Hepatocyte (in vitro differentiated cells): ENCODE measurements at regions not wholly inside any gene's neighbourhood (a gene's known extent, or its start where the extent isn't known, plus 50 kb on each side); places are given as distances from the start of the nearest gene placed in this dataset.

Experiments
- DNase-seq: peaks from one replicate; pipeline ENCODE4 v3.0.0-alpha.2; 2016; ENCODE audit warnings: low spot score
- H2AFZ ChIP-seq: fragments of 200-600 bp; sonication (generic); 2 replicates; pipeline ENCODE4 v1.6.0; 2016; ENCODE audit warnings: antibody characterized with exemption, mild to moderate bottlenecking
- H3K27ac ChIP-seq: fragments of 200-600 bp; sonication (generic); 2 replicates; pipeline ENCODE4 v1.5.1; 2016; ENCODE audit warnings: mild to moderate bottlenecking
- H3K27me3 ChIP-seq: fragments of 200-600 bp; sonication (generic); 2 replicates; pipeline ENCODE4 v1.6.1; 2016
- H3K36me3 ChIP-seq: fragments of 200-600 bp; sonication (generic); replicated peaks from 2 replicates; pipeline ENCODE4 v1.5.1; 2016; ENCODE audit warnings: low read depth; ENCODE audit not compliant: insufficient read depth
- H3K4me1 ChIP-seq: fragments of 200-600 bp; sonication (generic); 2 replicates; pipeline ENCODE4 v1.5.1; 2016; ENCODE audit warnings: mild to moderate bottlenecking, moderate library complexity; ENCODE audit not compliant: insufficient read depth
- H3K4me2 ChIP-seq: fragments of 200-600 bp; sonication (generic); 2 replicates; pipeline ENCODE4 v1.6.0; 2016
- H3K4me3 ChIP-seq: fragments of 200-600 bp; sonication (generic); 2 replicates; pipeline ENCODE4 v1.5.1; 2016; ENCODE audit warnings: mild to moderate bottlenecking
- H3K79me2 ChIP-seq: fragments of 200-600 bp; sonication (generic); 2 replicates; pipeline ENCODE4 v1.6.0; 2017; ENCODE audit warnings: mild to moderate bottlenecking
- H3K9me2 ChIP-seq: fragments of 200-600 bp; sonication (generic); replicated peaks from 2 replicates; pipeline ENCODE4 v1.6.0; 2017; ENCODE audit warnings: mild to moderate bottlenecking; ENCODE audit not compliant: insufficient read depth
- H3K9me3 ChIP-seq: fragments of 200-600 bp; sonication (generic); 2 replicates; pipeline ENCODE4 v1.5.1; 2016; ENCODE audit warnings: low read depth, mild to moderate bottlenecking
- H4K20me1 ChIP-seq: fragments of 200-600 bp; sonication (generic); 2 replicates; pipeline ENCODE4 v1.6.0; 2016; ENCODE audit warnings: mild to moderate bottlenecking; ENCODE audit not compliant: insufficient read depth, poor library complexity, severe bottlenecking
- EZH2 ChIP-seq: fragments of 200-600 bp; sonication (generic); IDR thresholded peaks from 2 replicates; pipeline ENCODE4 v1.6.1; 2016; ENCODE audit warnings: antibody characterized with exemption, mild to moderate bottlenecking, borderline replicate concordance
- EZH2phosphoT487 ChIP-seq: fragments of 200-600 bp; sonication (generic); IDR thresholded peaks from one replicate; pipeline ENCODE4 v1.6.1; 2018; ENCODE audit warnings: antibody characterized with exemption, mild to moderate bottlenecking, low read depth, moderate library complexity; ENCODE audit not compliant: unreplicated experiment, severe bottlenecking
- WGBS: methylation state at CpG from one replicate; pipeline ENCODE4 v1.1.6; 2016; ENCODE audit warnings: low lambda C conversion rate; ENCODE audit errors: missing lambda C conversion rate; 5-methylcytosine and 5-hydroxymethylcytosine counted together
- TF ChIP-seq, protein P1 (sequence below): fragments of 200-600 bp; sonication (generic); IDR thresholded peaks from 2 replicates; pipeline ENCODE4 v1.5.1; 2016; ENCODE audit warnings: antibody characterized with exemption, mild to moderate bottlenecking; ENCODE audit not compliant: poor library complexity

DNA sequence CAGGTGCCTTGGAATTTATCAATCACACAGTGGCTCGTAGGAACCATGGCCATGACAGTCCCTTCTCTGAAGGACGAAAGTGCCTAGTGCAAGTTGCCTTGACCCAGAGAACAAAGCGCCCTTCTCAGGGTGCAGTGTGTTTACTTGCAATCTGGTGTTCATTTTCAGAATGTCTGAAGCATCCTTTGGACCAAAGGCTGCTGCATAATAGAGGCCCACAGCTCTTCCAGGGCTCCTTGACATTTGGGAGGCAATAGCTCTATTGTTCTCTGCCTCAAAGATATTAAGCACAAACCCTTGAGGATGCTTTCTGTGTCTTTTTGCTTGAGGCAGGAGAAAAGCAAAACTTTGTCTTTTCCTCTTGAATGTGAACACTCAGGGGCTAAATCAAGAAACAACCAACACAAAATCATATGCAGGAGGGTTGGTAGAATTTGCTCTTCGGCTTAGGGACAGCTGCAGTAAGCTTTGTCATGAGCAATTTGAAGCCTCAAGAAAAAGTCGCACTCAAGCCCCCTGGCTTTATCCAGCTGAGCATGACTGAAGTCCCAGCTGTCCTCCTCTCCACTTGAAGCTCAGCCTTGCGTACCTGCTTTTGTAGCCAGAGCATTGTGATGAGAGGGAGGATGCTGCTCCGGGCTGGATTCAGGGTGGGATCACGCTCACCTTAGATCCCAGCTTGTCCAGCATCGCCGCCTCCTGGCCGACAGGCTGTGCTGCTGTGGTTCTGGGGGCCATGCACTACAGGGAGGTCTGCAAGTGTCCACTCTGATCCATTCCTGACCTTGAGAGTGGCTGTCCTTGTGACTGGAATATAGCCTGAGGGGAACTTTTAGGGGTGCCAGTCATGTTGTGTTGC is 495.4 kb downstream of the CDH26 start:
- no peaks in the 10 kb centered on the region for H3K27me3 ChIP-seq
- 72% methylated on average over 11 of the region's 11 CpGs for WGBS
- no peak overlapping the region for H3K4me2 ChIP-seq
- H3K36me3 ChIP-seq, result no peaks in the 10 kb centered on the region
- no peaks in the 10 kb centered on the region for H3K9me3 ChIP-seq
- no peaks in the 10 kb centered on the region for H3K79me2 ChIP-seq
- no peak for DNase-seq
- H3K4me3 ChIP-seq, result no peak overlapping the region
- H2AFZ ChIP-seq, result no peak overlapping the region
- no peak overlapping the region for H3K27ac ChIP-seq
- no peaks in the 10 kb centered on the region for H3K4me1 ChIP-seq
- H4K20me1 ChIP-seq, result no peaks in the 10 kb centered on the region
- H3K9me2 ChIP-seq, result no peaks in the 10 kb centered on the region
- TF ChIP-seq EZH2 (no peak), EZH2phosphoT487 (no peak)
- TF ChIP-seq, protein P1, sequence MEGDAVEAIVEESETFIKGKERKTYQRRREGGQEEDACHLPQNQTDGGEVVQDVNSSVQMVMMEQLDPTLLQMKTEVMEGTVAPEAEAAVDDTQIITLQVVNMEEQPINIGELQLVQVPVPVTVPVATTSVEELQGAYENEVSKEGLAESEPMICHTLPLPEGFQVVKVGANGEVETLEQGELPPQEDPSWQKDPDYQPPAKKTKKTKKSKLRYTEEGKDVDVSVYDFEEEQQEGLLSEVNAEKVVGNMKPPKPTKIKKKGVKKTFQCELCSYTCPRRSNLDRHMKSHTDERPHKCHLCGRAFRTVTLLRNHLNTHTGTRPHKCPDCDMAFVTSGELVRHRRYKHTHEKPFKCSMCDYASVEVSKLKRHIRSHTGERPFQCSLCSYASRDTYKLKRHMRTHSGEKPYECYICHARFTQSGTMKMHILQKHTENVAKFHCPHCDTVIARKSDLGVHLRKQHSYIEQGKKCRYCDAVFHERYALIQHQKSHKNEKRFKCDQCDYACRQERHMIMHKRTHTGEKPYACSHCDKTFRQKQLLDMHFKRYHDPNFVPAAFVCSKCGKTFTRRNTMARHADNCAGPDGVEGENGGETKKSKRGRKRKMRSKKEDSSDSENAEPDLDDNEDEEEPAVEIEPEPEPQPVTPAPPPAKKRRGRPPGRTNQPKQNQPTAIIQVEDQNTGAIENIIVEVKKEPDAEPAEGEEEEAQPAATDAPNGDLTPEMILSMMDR, result no peak

DNA sequence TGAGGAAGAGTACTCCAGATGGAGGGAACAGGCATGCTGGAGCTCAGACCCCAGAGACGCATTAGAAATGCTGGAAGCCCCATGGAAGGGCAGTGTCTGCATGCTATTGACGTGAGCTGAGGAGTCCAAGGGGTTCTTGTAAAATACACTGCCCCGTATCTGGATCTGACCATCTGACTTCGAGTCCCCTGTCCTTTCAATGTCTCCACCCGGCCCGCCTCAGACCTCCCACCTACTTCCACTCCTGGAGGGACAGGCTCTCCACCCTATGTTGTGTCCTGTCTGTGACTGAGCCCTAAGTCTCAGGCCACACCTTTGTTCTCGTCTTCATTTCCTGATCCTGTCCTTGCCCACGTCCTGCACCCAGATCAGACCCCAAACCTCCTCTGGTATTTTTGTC is 496.3 kb downstream of the CDH26 start:
- Histone ChIP-seq H4K20me1 (no peaks in the 10 kb centered on the region), H3K79me2 (no peaks in the 10 kb centered on the region), H3K27ac (no peak overlapping the region), H3K36me3 (no peaks in the 10 kb centered on the region), H3K4me3 (no peak overlapping the region), H3K9me3 (no peaks in the 10 kb centered on the region), H3K4me2 (no peak overlapping the region), H3K27me3 (no peaks in the 10 kb centered on the region), H3K4me1 (no peaks in the 10 kb centered on the region), H3K9me2 (no peaks in the 10 kb centered on the region), H2AFZ (no peak overlapping the region)
- DNase-seq, result no peak
- TF ChIP-seq EZH2phosphoT487 (no peak), EZH2 (no peak)
- TF ChIP-seq, protein P1, result no peak
- 84% methylated on average over 8 of the region's 8 CpGs for WGBS

DNA sequence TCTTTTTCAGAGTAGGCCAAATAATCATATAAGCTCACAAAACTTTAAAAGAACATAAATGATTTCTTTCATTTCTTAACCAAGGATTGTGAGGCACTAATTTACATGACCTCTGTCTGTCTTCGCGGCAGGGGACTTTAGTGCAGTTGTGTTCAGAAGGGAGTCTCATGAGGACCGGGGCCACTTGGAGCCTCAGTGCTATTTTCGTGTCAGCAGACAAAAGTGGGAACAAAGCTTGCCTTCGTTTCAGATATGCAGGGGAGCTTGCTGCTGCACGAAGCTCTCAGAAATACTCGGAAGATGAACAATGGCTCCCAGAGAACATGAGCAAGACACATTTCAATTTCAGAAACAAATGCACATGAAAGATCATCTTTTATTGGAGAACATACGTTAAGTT is 497.0 kb downstream of the CDH26 start:
- Histone ChIP-seq H3K4me2 (no peak overlapping the region), H3K4me1 (no peaks in the 10 kb centered on the region), H4K20me1 (no peaks in the 10 kb centered on the region), H3K9me3 (no peaks in the 10 kb centered on the region), H3K79me2 (no peaks in the 10 kb centered on the region), H3K9me2 (no peaks in the 10 kb centered on the region), H2AFZ (no peak overlapping the region), H3K27me3 (no peaks in the 10 kb centered on the region), H3K36me3 (no peaks in the 10 kb centered on the region), H3K27ac (no peak overlapping the region), H3K4me3 (no peak overlapping the region)
- DNase-seq, result no peak
- TF ChIP-seq EZH2phosphoT487 (no peak), EZH2 (no peak)
- TF ChIP-seq, protein P1, result no peak
- WGBS, result 87% methylated on average over 8 of the region's 8 CpGs
